Daoy (cell line): ENCODE measurements at regions not wholly inside any gene's neighbourhood (a gene's known extent, or its start where the extent isn't known, plus 50 kb on each side); places are given as distances from the start of the nearest gene placed in this dataset.

Experiments used
- DNase-seq: peaks from one replicate; pipeline ENCODE4 v3.0.0-alpha.2; 2015; ENCODE audit warnings: low read depth

DNA sequence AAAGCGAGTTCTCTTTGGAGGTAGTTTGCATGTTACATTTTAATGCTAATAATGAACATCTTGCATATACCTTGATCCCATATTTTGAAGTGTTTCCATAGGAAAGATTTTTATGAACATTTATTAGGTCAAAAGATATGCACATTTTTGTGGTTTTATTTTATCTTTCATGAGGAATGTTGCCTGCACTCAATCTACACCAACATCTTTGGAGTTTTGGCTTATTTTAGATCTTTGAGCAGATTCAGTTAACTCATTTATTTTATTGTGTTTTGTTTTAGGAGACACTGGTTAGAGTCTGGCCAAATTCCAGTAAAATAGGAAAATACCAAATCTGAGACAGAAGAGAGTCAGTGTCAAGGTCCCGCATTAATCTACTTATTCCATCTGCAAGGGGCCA is 540.9 kb downstream of the RNF144A start:
- DNase-seq: no peak

DNA sequence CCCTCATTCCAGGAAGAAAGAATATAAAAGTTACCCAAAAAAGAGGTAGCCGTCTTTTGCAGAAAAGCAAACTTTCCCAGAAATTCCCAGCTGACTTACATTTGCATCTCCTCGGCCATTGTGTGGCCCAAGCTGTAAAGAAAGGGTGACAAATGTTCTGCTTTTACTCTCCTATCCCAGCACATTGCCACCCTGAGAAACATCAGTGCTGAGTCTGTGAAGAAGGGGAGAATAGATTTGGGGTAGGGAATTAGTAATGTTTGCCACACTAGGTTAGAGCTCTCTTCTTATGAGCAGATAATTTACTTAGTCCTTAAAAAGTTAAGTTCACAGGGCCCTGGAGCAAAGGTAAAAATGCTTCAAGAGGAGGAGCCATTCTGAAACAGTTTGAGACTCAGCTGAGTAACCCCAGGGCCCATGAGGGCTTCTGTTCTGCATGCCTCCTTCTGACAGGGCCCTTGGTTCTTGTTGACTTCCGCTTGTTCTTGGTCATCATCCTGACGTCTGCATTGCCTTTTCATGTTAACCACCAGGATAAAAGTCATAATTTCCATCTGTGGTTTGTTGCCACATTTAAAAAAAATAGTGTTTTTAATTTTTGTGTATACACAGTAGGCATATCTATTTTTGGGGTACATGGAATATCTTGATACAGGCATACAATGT is 550.7 kb downstream of the RNF144A start:
- DNase-seq: no peak

DNA sequence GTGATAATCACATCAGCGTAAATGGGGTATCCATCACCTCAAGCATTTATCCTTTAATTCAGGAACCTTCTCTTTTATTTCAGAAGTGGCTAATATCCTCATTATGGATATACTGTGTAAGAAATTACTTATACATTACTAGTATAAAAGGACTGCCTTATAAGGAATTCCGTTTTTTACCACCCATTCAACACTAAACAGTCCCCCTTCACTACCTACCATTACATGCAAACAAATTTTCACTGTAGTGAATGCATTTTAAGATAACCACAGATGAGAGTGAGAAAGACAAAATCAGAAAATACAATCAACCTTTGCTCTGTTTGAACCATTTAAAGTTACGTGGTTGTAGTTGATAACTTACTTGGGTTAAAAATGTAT is 551.2 kb downstream of the RNF144A start:
- no peak for DNase-seq

DNA sequence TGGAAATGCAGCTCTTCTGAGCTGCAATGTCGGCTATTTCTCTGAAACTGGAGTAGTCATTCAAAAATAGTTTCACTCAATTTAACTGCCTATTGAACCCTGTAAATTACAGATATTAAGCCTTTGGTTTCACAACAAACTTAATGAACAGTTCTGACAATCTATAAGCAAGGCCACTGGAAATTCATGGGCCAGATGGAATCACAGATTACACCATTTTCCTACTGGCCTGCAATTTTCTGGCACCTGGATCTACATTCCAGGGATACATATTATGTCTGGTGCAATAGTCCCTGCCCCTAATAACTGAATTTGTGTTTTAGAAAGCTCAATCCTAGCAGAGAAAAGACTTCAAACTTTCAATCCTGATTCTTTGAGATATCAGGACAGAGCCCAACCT is 551.7 kb downstream of the RNF144A start:
- DNase-seq: no peak

DNA sequence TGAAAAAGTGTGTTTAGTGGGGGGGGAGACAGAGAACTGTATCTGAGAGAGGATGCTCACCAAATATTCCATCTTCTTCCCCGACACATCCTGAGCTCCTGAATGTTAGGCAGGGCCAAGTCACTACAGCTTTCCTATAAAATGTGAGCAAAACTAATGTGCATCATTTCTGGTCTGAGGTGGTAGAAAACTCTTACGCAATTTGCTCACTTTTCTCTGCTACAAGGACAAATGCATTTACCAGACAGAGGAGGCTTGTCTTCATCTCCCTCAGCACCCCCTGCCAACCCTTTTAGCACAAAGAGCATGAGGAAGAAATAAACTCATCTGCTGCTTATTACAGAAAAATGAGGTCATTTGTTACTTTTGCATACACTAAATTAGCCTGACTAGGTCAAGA is 554.0 kb downstream of the RNF144A start:
- DNase-seq: no peak

DNA sequence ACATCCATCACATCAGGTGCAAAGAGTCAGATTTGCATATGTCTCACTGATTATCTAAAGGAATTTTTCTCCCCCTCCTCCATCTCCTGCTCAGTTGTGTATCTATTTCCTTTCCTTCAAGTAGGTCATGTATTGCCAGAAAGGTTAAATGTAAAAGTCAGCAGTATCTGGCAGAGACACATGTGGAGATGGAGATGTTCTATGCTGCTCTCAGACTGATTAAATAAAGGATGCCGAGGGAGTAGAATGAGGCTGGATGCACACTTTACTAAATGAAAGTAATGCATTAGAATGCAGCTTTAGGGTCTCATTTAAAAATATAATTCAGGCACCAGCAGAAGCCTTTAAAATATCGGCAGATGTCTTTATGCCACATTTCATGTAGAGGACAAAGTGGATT is 555.3 kb downstream of the RNF144A start:
- no peak for DNase-seq

DNA sequence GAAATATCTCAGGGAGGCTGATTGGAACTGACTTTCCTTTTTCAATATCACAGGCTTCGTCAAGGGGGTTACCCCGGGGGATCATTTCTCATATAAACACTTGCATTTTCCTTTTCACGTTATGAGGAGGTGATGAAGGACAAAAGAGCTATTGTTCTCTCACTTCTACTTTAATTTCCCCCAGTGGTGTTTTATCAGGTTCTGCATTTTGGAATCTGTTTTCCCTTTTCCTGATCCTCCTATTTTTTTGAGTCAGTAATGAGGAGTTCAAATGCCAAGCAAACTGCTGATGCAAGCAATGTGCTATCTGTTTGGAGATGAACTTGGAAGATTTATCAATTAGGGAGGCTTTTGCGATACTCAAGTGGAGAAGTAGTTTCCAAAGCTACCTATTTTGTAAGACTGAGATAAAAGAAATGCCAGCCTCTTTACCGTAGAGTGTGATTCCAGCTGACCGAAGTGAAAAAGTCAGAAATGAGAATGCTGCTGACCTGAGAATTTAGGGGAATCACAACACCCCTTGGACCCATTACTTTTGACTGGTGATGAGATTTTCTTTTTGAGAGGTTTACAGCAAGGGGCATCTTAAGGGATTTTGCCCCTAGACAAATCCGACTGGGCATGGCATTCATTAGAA is 556.0 kb downstream of the RNF144A start:
- no peak for DNase-seq

DNA sequence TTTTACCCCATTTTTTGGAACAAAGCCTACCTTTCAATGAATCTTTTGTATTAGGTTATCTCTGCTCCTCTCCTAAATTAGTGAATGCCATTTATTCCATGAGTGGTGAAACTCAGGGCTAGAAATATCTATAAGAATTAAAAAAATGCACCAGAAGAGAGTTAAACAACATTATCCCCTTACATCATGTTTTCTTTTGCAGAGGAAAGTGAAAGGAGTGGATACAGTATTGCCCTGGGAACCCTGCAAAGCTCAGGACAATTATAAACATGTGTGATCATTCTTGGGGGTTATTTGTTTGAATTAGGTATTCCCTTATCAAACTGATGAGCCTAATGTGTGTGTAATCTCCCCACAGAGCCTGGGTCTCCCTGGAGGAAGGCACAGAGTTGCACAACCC is 559.2 kb downstream of the RNF144A start:
- no peak for DNase-seq

DNA sequence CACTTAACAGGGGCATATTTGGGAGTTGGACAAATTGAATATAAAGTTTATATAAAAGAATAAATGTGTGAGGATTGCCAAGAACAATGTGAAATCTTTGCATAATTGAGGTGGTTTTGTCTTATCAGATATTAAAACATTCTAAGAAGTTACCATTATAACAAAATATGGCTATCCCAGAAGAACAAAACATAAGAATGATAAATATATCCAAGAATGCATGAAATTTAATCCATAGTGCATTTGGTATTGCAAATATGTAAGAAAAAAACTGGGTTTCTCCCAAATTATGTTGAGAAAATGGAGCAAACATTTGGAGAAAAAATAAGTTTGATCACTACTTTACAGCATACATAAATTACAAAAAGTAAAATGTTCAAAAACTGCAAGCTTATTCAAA is 562.4 kb downstream of the RNF144A start:
- no peak for DNase-seq

DNA sequence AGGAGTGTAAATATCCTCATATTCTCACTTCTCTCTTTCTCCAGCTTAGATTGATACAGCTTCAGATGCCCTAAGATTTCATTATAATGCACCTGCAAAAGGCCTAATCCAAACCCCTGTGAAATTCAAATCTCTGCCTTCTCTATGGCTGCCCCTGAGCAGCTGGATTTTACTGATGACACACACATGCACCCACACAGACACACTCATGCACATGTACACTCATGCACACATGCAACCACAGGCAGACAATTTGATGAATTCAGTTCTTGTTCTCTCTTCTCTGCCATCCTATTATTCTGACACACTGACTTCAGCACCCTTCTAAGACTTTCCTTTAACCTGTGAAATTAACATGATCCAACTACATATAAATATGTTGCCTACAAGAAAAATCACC is 563.2 kb downstream of the RNF144A start:
- no peak for DNase-seq

DNA sequence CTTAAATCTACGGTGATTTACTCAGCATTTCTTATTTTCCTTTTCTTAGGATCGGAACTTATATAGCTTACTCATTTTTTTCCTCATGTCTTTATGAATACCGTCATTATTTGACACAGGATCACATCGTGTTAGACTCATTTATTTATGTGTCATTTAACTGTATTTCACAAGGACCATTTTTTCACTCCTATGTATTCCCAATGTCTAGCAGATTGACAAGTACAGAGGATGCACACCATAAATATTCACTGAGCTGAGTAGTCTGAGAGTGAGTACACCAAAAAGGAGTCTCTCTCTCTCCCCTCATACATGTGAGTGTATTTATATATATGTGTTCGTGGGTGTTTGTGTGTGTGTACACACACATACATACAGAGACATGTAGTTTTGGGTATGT is 573.5 kb downstream of the RNF144A start:
- DNase-seq: no peak

DNA sequence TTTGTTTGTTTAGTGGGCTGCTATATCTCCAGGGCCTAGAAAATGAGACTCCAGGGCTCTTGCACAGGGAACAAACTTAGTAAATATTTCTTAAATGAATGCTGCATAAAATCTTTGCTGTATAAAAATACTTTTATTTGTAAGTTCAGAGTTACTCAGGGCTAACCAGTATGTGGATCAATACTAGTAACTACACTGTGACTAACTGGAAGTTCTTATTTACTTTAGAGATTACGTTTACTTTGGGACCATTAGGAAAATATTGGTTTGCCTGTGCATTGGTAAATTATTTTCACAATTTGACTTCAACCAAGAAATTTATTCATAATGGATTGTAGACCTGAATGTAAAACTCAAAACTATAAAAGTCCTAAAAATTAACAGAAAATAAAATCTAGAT is 575.5 kb downstream of the RNF144A start:
- no peak for DNase-seq

DNA sequence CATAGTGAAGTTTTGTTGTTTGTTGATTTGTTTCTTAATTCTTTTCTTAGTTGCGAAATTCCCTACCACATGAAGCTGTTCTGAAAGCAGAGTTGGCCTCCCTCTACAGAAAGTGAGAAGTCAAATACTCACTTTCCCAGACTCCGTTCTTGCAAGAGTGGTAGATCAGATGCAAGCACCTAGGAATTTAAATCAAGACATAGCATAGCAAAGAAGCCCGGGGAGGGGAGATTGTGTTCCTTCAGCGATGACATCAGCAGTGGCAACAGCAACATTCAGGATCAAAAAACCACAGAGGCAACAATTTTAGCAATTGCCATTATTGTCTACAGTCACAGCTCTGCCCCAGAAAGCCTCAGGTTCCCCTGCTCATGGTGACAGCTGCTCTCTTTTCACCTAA is 580.0 kb downstream of the RNF144A start:
- no peak for DNase-seq

DNA sequence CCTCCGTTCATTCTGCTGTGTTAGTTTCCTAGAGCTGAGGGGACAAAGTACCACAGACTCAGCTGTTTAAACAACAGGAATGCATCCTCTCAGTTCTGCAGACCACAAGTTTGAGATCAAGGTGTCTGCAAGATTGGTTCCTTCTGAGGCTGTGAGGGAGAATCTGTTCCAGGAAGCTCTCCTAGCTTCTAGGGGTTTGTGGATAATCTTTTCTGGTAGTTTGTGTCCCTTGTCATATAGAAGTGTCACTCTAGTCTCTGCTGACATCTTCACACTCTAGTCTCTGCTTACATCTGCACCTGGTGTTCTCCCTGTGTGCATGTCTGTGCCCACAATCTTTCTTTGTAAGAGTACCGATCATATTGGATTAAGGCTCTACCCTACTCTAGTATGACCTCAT is 581.8 kb downstream of the RNF144A start:
- no peak for DNase-seq

DNA sequence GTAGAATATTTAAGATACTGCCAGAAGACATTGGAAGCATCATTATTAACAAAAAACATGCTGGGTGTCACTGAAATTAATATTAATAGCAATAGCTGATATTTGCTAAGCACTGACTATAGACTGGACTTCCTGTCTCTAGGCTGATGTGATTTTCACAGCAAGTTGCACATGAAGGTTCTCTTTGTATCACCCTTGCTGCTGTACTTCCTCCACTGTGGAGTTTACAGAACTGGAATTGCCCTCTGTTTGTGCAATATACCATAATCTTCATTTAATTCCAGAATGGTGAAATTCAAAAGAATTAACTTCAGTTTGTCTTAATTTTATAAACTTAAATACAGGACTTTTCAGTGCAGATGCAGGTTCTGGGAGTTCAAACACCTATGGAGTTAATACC is 585.1 kb downstream of the RNF144A start:
- no peak for DNase-seq

DNA sequence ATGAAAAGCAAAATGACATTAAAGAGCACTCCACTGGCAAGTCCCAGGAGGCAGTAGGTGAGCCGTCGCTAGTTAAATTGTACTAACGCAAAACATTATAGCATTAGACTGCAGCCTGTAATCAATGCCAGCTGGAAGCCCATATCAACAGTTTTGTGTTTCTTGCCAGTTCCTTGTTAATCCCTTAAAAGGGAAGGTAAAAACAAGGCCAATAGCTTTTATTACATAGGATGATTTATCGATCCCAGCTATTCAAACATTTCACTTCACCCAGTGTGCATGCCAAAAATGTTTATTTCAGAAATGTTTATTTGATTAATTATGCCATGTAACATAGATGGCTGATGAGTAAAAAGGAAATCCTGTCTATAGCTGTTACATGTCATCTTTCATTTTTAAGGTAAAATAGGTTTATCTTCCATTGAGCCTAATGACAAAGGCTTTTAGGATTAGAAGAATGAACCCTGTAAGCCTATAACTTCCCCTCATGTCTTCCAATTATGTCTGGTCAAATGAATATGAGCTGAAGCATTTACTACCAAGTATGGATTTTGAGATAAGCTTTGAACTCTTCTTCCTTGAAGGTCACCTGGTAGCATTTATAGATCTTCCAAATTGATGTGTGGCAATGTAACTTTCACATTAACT is 591.2 kb downstream of the RNF144A start:
- DNase-seq: no peak

DNA sequence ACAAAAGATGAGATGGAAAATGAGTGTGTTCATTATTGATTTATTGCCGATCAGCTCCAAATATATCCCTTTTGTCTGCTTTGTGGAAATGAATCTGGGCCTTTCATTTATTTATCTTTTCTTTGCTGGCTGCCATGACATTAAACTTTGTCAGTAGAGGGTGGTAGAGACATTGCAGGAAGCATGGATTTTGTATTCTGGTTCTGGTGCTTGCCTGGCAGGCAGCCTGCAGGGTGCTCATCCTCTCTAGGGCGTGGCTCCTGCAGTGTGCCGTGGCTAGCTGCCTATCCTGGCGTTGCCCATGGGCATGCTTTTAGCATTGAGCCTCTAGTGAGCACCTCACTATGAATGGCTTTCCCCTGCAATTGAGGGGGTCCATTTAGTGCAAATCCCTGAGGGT is 593.1 kb downstream of the RNF144A start:
- DNase-seq: no peak

DNA sequence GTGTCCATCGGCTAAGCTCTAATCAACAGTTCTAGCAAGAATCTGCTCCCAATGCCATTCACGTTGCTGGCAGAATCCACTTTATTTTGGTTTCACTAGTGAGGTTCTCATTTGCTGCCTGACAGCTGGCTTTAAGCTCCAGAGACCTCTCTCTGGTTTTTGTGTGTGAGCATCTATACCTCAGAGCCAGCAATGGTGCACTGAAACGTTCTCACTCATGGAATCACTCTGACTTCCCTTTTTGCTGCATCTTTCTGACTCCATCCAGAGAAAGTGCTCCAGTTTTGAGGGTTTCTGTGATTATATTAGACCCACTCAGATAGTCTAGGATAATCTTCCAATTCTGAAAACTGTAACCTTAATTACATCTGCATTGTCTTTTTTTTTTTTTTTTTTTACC is 596.6 kb downstream of the RNF144A start:
- DNase-seq: no peak

DNA sequence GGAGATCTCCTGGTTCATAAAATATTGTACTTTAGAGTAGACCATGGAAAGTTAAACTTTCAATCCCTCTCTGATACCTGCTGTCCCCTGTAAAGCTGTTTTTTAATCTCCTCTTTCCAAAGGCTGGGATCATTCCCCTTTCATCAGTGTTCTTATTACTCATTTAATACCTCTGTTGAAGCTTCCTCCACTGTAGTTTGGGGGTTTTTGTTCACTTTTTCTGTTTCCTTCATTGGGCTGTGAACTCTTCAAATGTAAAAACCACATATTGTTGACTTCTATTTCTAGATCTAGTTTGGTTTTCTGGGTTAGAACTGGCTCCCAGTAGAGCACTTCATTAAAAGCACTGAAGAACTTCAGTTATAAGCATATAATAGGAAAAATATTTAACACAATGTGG is 598.1 kb downstream of the RNF144A start:
- no peak for DNase-seq

DNA sequence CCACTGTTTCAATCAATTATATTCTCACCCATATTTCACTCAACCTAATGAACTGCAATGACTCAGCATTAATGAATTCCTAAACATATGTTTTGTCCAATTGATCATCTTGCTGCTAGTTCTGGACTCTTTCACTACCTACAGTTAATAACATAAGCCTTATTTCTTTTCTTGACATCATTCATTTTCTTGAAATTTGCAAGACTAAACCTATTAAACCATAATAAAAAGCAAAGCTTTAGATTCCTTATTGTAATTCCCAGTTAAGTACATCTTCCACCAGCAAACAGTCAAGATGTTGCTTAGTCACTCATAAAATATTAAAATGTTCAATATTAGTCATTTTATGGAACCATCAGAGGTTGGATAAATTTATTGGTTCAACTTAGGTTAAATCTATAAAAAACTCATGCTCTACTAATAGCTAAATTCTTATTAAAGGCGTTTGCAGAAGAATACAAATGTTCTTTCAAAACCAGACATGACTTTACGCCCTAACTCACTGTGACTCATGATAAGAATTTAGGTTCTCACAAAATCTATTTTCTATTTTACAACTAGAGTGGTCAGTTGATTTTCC is 599.4 kb downstream of the RNF144A start:
- no peak for DNase-seq

DNA sequence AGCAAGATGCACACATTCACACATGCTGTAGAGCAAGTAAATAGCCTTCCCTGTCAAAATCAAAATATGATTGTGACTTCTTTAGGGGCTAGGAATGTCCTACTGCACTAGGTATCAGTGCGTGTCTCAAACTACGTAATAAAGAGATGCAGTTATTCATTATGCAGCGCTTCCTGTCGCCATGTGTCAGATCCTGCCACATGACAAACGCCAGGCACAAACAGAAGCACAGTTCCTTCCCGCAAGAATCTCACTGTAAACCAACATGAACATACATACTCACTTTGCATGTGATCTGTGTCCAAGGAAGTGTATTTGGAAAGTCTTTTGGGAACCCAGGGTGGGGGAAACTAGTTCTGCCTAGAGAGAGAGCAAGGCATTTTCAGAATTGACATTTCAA is 599.9 kb downstream of the RNF144A start:
- no peak for DNase-seq

DNA sequence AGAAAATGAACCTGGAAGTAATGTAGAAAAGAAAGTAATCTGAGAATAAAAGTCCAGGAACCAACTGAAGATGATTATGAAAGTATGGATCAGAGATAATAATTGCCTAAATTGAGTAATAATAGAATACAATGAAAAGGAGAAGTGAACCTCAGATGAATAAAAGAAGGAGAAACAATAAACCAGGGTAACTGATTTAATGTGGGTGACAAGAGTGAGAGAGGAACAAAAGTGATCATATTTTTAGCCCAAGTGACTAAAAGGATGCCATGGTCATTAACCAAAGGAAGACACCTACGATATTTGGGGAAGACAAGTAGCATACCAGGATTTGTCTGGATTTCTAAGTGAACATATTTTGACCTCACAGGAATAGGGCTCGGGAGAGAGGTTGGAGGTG is 600.6 kb downstream of the RNF144A start:
- DNase-seq: no peak

DNA sequence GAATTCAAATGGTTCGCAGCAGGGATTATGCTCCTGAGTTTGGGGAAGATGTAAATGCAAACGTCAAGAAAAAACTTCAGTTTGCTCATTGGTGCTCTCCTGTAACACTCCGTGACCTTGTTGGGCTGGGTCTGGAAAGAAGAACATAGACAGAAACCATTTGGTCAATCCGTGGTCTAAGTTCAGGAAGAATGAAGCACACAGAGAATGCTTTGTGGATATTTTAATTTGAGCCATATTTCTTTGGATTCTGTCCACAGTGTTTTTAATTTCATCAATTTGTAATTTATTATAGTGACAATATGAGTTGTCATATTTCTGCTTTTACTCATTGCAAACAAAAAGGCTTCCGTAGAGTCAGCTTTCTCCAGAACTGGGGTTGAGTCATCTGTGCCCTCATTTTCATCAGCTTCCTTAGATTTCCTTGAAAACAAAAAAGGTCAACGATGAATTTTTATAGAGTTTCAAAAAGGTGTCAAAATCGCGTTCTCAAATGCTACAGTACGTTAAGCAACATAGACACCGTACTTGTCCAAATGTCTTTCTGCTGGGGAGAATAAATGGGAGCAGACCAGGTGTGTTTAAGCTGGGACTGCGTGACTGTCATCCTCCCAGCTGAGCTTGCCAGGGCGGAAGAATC is 606.4 kb downstream of the RNF144A start:
- no peak for DNase-seq
